GM21360 (cell line): ENCODE measurements at regions not wholly inside any gene's neighbourhood (a gene's known extent, or its start where the extent isn't known, plus 50 kb on each side); places are given as distances from the start of the nearest gene placed in this dataset.
A peak's percentile ranks its signal among the peaks of the same experiment; 100 is the strongest.

Experiments used
- ATAC-seq: cut with Tn5 transposase; IDR thresholded peaks from one replicate; pipeline ENCODE4 v1.9.1; 2021; ENCODE audit warnings: mild to moderate bottlenecking, moderate library complexity; ENCODE audit not compliant: unreplicated experiment

DNA sequence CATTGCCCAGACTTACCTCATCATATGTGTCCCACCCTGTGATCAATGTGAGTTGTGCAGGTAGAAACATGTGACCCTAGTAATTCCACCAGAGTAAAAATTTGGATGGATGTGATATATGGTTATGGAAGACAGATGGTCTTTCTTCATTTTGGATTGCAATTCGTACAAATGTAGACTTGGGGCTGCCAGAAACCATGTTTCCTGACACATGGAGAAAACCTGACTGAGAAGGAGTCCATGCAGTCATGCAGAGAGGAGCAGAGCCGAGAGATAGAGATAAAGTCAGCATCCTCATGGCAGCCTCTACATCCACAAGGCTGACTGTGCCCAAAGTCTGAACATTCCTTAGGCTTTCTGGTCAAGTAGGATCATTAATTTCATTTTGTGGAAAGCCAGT is 678.1 kb upstream of the KIRREL3 start:
- ATAC-seq = no peak

DNA sequence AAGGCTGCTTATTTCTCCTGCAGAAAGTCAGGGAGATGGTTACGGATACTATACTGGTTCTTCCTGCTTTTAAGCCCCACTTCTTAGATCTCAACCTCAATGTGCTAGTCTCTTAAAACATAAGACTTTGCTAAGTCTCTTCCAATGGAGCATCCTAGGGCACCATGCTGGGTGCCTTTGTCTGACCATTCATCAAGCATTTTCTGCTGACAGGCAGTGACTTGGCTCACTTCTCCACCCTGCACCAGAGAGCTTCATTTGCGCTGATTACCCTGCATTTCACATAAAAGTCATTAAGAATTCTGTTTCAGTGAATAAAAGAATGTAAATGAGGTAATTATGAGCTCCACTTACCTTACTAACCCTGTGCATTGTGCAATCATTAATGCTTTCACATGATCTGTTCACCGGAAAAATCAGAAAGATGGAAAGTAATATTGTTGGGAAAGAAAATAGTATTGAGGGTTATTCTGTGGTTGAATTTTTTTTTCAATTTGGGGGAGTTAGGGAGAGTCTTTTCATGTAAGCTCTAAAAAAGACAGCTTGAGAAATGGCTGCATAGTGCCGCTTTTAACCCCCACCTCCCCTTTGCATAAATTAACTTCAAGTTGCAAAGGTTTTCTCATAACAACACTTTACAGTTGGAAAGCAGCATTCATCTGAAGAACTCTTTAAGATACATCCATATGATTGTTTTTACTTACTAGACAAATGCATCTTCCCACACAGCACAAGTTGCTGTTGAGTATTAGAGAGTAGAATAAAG is 677.3 kb upstream of the KIRREL3 start:
- ATAC-seq = no peak

DNA sequence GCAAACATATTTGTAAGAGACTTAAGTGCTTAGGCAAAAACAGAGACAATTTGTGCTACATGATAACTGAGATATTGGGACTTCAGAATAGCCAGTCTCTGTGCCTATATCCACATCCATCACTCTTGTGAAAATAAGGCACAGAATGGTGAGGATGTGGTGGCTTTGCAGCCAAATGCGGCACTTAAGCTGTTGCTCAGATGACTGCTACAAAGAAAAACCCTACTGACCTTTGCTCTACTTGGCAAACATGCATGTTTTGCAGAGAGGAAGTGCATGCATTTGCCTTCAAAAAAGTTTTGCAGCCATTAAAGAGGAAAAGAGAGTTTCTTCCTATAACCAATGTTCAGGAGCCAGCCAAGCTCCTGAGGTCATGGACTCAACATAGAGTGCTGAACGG is 675.0 kb upstream of the KIRREL3 start:
- ATAC-seq = no peak

DNA sequence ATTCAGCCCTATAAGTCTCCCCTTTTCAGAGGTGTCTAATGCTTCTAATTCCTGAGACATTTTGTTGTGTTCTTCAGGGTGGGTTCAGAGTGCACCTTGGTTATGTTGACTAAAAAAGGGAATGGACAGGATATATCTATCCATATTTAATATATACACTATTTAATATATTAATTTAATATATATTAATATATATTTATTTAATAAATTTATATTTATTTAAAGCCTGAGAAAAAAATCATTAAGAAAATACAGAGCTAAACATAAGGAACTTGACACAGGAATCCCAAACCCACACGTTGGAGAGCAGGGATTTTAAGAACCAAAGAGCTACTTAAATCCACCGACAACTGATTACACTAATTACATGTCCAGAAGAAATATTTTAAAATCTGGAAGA is 674.2 kb upstream of the KIRREL3 start:
- ATAC-seq = no peak

DNA sequence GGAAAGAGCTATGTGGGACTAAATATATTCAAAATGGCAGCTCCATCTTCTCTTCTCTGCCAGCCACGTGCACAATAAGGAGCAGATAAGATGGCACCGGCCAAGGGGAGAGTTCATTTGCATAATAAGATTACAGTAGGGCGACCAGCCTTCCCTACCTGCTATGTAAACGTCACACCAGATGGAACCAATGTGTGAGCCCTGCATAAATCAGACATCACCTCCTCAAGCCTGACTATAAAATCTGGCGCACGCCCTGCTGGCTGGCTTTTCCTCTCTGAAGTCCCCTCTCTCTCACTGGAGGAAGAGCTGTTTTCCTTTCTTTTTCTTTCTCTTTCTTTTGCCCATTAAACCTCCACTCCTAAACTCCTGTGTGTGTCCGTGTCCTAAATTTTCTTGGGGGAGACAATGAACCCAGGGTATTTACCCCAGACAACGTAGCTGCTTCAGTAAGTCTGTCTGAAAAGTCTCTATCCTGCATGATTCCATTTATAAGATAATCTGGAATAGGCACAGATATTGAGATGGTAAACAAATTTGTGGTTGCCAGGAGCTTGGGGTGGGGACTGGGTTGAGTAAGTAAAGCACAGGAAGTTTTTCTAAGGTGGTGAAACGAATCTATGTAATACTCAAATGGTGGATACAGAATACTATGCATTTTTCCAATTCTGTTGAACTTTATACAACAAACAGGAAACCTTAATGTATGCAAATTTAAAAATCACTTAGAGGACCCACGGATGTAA is 670.0 kb upstream of the KIRREL3 start:
- ATAC-seq = no peak

DNA sequence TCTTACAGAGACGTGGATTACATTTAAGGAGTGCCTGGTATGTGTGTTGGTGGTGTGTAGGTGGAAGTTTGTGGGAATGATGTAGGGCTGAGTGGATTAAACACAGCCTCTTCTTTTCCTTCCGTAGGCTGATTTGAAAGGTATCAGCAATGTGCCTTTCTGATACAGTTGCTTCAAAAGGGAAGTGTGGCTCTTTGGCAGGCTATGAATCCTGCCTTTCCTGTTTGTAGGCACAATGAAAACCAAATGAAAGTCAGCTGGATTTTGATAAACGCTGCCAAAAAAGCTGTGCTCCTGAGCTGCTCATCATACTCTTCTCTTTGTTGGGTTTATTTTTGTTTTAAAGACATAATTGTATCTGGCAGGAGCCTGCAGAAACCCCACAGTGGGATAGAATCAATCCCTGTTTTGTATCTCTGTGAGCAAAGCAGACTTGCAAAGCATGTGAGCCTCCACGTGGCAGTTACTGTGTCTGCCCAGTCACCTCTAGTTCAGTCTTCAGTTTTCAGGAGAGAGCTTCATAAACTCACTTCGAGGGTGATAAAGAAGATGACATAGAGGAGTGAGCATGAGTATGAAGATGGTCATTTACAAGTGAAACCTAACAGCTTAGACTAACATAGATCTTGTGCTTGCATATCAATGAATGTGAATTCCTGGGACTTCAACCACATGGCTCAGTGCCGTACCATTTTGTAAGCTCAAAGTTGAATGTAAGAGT is 655.7 kb upstream of the KIRREL3 start:
- no peak for ATAC-seq

DNA sequence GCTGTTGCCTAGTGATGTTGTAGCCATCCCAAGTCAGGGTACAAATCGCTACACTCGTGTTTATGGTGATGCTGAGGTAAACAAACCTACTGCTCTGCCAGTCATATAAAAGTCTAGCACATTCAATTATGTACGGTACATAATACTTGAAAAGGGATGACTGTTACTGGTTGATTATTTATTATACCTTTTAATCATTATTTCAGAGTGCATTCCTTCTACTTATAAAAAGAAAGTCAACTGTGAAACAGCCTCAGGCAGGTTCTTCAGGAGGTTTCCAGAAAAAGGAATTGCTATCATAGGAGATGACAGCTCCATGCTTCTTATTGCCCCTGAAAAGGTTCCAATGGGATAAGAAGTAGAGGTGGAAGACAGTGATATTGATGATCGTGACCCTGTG is 652.5 kb upstream of the KIRREL3 start:
- no peak for ATAC-seq

DNA sequence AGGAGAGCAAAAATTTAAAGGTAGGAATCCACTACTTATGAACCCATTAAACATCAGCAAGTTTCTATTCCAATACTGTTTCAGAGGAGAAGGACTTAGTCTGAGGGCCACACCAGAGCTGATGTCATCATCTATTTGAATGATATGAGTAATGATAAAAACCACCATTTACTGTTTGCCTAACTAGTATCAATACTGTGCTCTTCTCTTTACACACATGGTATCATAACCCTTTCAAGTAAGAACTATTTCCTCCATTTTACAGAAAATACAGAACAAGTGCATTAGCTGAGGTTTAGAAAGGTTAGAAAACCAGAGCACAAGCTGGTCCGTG is 651.3 kb upstream of the KIRREL3 start:
- ATAC-seq = peak; percentile 63

DNA sequence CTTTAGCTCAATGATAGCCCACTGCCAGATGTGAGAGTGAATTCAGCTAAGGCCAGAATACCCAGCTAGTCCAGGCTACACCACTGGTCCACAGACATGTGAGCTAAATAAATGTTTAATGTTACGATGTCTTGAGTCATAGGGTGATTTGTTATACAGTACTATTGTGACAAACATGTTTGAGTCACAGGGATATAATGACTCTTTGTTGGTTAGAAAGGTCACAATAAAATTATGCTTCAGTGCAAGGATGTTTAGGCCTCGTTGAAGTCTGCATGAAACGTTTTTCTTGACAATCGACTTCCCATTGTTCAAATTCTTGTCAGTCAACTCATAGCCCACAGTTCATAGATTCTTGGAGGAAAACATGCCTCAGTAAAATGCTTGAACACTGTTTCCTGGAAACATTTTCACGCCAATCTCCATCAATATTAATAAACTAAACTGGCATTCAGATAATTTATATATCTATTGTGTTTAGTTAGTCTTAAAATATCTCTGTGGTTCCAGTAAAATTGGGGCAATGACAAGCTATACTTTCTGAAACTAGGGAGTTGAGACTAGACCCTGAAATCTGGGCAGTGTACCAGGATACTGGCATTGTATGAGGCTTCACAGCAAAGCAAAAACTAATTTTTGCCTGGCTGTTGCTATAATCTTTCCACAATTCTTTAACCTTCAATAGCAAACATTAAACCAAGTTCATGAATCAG is 650.8 kb upstream of the KIRREL3 start:
- no peak for ATAC-seq

DNA sequence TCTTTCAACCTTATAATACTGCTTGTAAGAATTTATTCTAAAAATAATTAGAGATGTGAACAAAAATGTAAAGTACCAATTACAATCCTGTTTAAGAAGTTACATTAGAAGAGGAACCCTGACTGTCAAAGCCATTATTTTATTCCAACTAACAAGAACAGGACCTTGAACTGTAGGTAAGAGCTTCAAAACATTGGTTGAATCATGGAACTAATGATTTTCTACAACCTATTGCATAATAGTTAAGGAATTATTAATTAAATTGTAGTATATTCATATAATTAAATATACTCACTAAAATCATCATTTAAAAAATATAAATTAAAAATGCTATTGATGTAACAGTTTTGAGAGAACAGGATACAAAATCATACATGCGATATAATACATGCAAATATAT is 649.4 kb upstream of the KIRREL3 start:
- no peak for ATAC-seq

DNA sequence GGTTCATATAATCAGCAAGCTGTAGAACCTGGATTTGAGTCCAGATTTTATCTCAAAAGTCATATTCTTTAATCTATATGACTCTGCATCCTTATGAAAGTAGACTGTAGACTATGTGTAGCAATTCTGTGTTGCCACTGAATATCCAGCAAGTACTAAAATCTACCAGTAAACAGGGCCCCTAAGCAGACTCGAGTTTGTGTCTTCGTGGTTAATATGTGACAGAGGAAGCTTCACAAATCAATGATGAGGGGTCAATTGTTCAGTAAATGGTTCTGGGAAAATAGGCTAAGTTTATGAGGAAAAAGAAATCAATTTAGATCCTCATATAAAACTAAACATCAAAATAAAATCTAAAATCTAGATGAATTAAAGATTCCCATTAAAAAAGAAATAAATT is 648.5 kb upstream of the KIRREL3 start:
- ATAC-seq = no peak

DNA sequence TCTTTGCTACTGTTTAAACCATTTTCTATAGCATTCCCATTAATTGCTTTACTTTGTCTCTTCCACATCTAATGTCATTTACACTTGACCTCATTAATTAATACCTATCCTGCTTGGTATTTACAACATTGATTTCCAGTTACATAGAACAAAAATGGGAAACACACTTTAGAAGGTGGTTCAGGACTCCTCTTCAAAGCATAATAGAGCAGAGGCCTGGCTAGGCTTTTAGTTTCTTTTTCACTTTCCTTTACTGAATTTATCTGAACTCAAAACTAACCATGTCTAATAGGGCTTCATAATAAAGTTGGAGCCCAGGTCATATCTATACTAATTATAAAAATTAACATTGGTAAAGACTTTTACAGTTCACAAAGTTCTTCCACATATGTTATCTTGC is 648.0 kb upstream of the KIRREL3 start:
- ATAC-seq = no peak

DNA sequence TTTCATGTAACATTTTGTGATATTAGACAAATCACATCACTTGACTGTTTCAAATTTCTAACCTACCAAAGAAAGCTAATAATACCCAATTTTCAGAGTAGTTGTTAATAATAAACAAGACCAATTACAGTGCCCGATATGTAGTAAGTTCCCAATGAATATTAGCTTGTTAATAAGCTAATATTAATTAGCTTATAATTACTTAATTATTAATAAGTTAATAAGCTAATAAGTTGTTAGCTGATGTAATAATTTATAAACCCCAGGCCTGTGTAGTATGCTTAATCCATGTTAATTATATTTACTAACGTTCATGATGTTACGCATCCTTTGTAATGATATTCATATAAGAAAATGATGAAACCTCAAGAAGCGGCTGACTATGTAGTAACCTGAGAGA is 643.8 kb upstream of the KIRREL3 start:
- no peak for ATAC-seq

DNA sequence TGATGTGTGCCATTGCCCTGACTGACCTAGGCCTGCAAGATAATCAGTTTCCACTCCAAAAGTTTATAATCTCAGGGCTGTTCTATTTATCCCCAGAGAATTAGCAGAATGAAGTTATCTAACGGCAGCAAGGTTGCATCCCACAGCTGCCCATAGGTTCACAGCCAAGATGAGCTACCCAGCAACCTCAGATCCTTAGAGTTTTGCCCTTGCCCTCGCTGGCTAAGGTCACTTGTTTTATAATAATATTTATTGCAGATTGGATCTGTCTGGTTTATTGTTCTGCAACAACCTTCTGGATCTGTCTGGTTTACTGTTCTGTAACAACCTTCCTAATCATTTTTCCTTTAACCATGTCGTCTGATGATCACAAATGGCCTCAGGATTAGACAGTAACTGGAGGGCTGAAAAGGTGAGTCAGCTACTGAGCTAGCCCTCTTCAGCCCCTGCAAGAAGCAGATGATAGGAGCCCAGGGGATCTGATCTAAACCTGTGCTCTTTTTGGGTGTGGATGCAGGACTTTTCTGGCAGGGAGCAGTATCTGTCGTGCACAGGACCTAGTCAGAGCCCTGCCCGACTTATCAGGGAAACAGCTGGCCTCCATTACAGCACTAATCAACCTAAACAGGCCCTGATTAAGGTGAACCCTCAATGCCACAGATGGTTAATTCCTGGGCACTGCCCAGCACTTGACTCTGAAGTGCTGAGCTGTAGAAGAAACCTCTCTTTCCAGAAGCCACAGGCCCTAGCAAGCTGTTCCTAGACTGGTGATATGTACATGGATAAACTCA is 642.9 kb upstream of the KIRREL3 start:
- ATAC-seq = no peak

DNA sequence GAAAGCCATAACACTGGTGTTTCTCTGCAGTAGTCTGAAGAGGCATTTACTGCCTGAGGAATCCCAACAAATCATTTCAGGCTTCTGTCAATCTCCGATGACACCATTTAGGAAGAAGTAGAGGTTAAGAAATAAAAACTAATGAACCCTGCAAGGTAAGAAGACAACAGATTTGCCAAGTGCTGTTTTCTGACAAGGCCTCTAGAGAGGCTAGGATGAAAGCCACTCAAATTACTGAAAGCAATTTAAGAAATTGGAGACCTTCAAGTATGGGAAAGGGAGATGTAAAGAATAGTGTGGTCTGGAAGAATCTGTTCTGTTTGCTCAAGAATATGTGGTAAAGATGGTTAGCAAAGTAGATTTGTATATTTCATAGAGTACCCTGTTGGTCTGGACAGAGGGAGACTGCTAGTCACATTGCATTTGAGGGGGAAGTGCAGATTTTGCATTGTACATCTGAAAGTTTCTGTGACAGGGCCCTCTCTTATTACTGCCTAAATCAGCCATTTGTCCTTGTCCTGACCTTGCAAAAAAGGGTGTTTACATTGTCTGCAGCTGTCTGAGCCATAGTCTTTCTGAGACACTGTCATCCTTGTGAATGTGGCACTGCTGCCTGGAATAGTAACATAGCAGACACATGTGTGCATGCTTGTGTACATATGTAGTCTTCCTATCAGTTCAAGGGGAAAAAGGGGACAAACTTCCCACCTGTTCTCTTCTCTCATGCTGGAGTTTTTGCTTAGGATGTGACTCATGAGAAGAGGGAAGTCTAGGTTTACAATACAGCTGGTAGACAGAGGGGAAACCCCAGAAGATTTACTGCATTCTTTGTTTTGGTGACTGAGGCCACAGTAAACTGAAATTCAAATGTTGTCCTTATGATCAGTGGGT is 640.2 kb upstream of the KIRREL3 start:
- peak; percentile 76 for ATAC-seq

DNA sequence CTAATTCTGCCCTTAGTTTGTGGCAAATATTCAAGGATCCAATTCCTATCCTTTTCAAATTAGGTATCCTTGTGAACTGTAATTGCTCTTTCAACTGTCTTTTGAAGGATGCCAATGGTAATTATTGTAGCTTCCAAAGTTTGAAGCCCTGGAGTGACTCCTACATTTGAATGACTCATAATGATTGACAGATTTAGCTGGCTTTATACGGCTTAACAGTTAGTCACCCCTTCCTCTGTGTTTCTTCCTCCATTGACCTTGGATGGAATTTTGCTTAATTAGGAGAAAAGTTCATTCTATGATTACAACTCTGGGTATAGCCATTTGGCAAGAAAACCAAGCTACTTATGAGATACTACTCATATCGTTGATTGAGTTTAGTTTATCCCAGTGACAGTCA is 639.3 kb upstream of the KIRREL3 start:
- no peak for ATAC-seq

DNA sequence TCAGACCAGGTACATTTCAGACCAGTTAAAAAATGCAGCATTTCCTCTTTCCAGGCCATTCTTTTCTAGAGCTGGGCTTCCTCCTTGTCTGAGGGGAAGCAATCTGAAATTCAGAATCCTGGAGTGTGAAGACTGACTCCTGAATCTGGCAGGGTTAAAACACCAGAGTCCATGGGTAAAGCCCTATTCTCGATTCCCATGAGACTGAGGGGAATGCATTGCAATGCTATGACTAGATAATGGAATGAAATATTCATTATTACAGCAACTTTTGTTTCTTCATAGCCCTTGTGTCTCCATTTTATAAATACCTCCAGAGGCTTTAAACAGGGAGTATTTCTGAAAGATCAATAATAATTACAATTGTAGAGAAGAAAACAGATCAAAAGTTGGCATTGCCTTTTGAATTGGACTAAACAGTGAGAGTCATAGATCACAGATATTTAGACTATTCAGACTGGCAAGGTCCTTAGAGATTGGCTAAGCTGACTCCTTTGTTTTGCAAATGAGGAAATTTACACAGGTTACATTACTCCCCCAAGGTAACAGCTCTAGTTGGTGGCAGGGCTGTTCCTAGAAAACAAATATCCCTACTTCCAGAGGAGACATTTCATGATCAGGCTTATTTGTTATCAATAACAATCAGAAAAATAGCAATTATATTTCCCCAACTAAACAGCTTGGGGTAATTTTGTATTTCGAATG is 632.6 kb upstream of the KIRREL3 start:
- peak; percentile 19 for ATAC-seq

DNA sequence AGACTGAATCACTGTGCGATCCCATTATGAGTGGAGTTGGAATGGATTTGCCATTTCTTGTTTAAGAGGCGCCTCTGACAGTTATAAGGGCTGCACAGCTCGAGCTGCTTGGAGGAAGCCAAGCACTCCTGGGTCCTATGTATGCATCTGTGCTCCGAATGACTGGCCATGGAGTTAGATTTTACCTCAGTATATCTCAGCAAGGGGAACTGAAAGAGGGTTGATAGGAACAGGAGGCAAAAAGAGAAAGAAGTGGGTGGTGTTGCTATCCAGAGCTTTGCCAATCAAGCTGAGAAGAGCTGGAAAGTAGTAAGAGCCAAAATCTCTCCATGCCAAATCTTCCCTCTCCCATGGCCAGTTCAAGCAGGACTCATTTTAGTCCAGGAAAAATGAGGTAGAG is 632.0 kb upstream of the KIRREL3 start:
- ATAC-seq = peak; percentile 96

DNA sequence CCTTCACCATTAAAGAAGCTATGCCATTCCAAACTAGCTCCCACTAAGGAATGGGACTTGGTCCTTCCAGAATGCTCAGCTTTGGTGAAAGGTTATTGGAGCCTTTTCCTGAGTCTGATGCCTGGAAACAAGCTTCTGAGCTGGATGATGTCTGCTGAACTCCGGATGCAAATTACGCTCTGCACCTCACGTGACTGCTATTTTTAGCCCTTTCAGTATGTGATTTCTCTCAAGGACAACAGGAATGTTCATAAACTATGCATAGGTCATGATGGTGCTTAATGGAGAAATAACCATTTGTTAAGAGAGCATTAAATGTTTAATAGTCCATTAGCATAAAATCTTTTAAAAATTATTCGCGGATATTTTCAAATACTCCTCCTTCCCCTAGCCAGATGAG is 631.4 kb upstream of the KIRREL3 start:
- ATAC-seq = no peak
